GM12864 (cell line): ENCODE measurements at regions not wholly inside any gene's neighbourhood (a gene's known extent, or its start where the extent isn't known, plus 50 kb on each side); places are given as distances from the start of the nearest gene placed in this dataset.

Experiments
- DNase-seq: peaks from one replicate; pipeline ENCODE4 v3.0.0-alpha.2; 2011; ENCODE audit warnings: low read depth
- H3K4me3 ChIP-seq: 2 replicates; pipeline ENCODE4 v1.5.1; 2011; ENCODE audit warnings: mild to moderate bottlenecking, low read depth, low read length, control low read depth
- TF ChIP-seq, protein P1 (sequence below): IDR thresholded peaks from 2 replicates; pipeline ENCODE4 v1.5.1; 2011; ENCODE audit warnings: low read depth, mild to moderate bottlenecking, moderate library complexity, low read length, control low read depth, inconsistent platforms; ENCODE audit errors: missing control alignments

DNA sequence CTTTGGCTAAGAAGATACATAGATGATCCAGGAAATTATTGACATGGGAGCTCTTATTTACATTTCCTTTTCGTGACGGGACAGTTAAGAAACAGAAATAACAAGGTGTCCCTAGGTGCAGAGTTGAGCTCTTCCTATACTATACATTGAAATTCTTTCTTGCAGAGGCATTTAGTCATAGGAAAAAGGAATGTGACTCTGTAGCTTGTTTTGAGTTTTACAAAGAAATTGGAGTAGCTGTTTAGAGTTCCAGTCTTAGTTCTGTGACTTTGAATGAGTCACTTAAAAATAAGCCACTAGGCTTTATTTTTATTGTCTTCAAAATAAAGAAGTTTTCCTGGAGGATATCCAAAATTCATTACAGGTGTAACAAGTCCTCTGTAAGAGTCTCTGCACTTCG lies 723.5 kb upstream of the SGO1 start:
- no peak overlapping the region for H3K4me3 ChIP-seq
- TF ChIP-seq, protein P1, sequence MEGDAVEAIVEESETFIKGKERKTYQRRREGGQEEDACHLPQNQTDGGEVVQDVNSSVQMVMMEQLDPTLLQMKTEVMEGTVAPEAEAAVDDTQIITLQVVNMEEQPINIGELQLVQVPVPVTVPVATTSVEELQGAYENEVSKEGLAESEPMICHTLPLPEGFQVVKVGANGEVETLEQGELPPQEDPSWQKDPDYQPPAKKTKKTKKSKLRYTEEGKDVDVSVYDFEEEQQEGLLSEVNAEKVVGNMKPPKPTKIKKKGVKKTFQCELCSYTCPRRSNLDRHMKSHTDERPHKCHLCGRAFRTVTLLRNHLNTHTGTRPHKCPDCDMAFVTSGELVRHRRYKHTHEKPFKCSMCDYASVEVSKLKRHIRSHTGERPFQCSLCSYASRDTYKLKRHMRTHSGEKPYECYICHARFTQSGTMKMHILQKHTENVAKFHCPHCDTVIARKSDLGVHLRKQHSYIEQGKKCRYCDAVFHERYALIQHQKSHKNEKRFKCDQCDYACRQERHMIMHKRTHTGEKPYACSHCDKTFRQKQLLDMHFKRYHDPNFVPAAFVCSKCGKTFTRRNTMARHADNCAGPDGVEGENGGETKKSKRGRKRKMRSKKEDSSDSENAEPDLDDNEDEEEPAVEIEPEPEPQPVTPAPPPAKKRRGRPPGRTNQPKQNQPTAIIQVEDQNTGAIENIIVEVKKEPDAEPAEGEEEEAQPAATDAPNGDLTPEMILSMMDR, result no peak
- no peak for DNase-seq

DNA sequence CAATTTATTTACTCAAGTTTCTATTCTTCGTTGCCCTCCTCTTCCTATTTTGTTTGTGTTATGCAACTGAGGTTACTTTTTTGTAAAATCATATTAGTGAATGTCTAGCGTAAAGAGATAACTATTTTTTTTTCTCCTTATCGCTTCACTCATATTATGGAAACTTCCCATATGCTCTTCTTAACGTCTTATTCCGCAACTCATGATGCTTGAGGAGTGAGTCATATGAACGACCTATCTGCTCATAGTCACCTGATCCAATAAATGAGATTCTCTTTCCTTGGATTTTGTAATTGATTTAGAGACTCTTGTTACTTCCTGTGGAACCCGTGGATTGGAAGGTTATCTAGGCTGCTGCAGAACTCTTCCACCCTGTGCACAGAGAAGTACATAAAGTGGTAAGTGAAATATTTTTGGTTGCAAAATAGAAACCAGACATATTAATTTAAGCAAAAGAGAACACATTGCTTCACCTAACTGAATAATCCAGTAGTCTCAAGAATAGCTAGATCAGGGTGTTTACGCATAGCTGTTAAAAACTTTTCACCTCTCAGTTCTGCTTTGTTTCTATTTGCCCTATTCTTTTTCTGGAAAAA lies 719.3 kb upstream of the SGO1 start:
- no peak overlapping the region for H3K4me3 ChIP-seq
- DNase-seq, result no peak
- TF ChIP-seq, protein P1, result no peak

DNA sequence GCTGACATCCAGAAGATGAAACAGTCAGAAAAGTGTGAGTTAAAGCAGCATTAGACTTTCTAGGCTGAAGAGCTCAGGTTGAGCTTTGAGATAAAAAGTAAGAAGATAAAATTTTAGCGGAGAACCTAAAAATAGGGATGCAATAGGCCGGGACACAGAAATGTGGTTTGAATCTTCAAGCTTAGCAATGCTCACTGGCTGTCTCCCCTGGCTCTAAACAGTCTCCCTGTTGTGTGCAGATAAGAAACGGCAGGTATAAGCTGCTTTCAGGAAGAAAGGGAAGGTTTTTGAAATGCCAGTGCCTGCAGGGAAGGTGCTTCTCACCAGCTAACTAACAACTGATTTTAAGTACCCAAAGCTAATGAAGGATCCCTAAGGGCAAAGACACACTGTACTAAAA lies 718.7 kb upstream of the SGO1 start:
- no peak overlapping the region for H3K4me3 ChIP-seq
- no peak for DNase-seq
- TF ChIP-seq, protein P1, result no peak

DNA sequence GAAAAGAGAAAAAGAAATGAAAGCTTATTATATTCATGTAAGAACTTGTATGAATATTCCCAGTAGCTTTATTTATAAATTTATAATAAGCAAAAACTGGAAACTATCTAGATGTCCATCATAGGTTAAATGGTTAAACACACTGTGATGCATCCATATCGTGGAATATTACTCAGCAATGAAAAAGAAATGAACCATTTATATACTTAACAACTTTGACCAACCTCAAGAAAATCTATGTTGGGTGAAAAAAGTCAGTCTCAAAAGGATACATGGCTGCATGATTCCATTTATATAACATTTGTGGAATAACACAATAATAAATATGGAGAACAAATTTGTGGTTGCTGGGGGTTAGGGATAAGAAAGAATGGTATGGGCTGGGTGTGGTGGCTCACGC lies 713.0 kb upstream of the SGO1 start:
- no peak overlapping the region for H3K4me3 ChIP-seq
- DNase-seq, result no peak
- TF ChIP-seq, protein P1, result no peak

DNA sequence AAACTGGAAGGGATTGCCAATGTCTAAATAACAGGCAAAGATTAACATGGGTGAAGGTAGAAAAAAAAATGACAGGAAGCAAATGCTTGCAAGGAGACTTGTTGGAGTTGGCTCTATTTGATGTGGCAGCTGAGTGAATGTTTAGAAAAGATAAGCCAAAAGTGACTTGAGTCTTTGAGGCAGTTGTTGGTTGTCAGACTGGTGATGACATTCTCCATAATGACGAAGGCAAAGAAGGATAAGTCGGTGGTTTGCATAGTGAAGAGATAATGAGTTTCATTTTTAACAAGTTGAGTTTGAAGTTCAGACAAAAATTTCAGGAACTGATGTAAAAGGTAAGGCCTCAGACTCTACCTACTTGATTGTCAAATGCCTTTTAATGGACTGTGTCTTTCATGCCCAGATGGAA lies 704.1 kb upstream of the SGO1 start:
- no peak for DNase-seq
- H3K4me3 ChIP-seq, result no peak overlapping the region
- TF ChIP-seq, protein P1, result no peak

DNA sequence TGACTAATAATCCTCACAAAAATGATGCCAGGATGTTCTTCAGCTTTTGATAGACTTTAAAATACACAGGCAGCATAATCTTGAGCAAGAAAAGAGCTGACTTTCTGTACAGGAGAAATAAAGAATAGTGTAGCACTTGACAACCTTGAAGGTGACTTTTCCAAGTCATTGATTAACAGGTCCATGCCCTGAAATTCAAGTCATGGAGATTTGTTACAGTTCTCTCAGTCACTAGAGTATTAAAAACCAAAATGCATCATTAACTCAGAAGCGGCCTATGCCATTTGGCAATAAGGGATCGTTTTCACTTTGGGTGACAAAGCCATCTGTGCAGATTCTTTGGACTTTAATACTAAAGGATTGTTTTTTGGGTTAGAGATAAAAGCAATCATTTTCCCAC lies 692.7 kb upstream of the SGO1 start:
- no peak overlapping the region for H3K4me3 ChIP-seq
- DNase-seq, result no peak
- TF ChIP-seq, protein P1, result no peak

DNA sequence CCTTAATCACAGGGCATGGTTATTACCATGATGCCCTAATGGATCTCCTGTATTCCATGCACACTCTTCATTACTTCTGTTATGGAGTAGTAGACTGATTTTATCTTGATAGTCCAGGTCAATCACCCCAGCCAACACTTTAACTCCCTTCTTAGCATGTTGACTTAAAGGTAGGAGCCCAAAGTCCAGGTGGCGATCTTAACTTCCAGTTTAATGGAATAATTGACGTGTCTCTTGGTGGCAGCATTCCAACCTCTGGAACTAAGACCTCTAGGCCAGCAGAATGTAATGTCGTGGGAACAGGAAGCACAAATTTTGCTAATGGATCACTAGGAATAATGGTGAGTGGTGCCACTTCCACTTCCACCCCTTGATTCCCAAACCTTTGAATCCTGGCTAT lies 687.2 kb upstream of the SGO1 start:
- TF ChIP-seq, protein P1, result no peak
- no peak overlapping the region for H3K4me3 ChIP-seq
- DNase-seq, result no peak
